Stimulated activated CD4-positive, alpha-beta T cell treated with anti-CD3 and anti-CD28 coated beads, Interleukin-15, amount 100 ng/mL, for 1 hour (primary cell): ENCODE measurements at regions not wholly inside any gene's neighbourhood (a gene's known extent, or its start where the extent isn't known, plus 50 kb on each side); places are given as distances from the start of the nearest gene placed in this dataset.

Source experiments
- DNase-seq, 2 donors: peaks; one replicate each; pipeline ENCODE4 v3.0.0-alpha.2; 2020; ENCODE audit warnings: low read depth in 1 of 2, low spot score in 1 of 2

GRCh38 chr2:7774481-7774880 lies 857.3 kb downstream of the RNF144A start:
- DNase-seq, result no peak

- DNase-seq, result no peak
These were observed 860.5 kb downstream of the RNF144A start for GRCh38 chr2:7777668-7778067.

GRCh38 chr2:7780321-7780720 lies 863.1 kb downstream of the RNF144A start:
- no peak for DNase-seq

GRCh38 chr2:7785700-7786099 lies 868.5 kb downstream of the RNF144A start:
- no peak for DNase-seq

GRCh38 chr2:7788736-7789135 lies 871.5 kb downstream of the RNF144A start:
- DNase-seq, result no peak

GRCh38 chr2:7792031-7792651 lies 874.9 kb downstream of the RNF144A start:
- DNase-seq, result no peak

GRCh38 chr2:7795778-7796563 lies 878.8 kb downstream of the RNF144A start:
- DNase-seq, result no peak

GRCh38 chr2:7800031-7800430 lies 881.8 kb upstream of the ID2 start:
- DNase-seq, result no peak

GRCh38 chr2:7801212-7801611 lies 880.6 kb upstream of the ID2 start:
- DNase-seq, result no peak

GRCh38 chr2:7803515-7803914 lies 878.3 kb upstream of the ID2 start:
- no peak for DNase-seq

GRCh38 chr2:7809640-7810039 lies 872.2 kb upstream of the ID2 start:
- no peak for DNase-seq

GRCh38 chr2:7811073-7811472 lies 870.8 kb upstream of the ID2 start:
- no peak for DNase-seq

- DNase-seq, result no peak
These were observed 869.4 kb upstream of the ID2 start for GRCh38 chr2:7812231-7812995.

GRCh38 chr2:7813541-7814292 lies 868.1 kb upstream of the ID2 start:
- DNase-seq, result no peak

- DNase-seq, result no peak
These were observed 866.1 kb upstream of the ID2 start for GRCh38 chr2:7815726-7816125.

- DNase-seq, result no peak
These were observed 865.6 kb upstream of the ID2 start for GRCh38 chr2:7816233-7816632.

- DNase-seq, result no peak
These were observed 864.9 kb upstream of the ID2 start for GRCh38 chr2:7816944-7817343.

- DNase-seq, result no peak
These were observed 862.5 kb upstream of the ID2 start for GRCh38 chr2:7819316-7819715.

- DNase-seq, result no peak
These were observed 862.0 kb upstream of the ID2 start for GRCh38 chr2:7819850-7820249.

- no peak for DNase-seq
These were observed 857.6 kb upstream of the ID2 start for GRCh38 chr2:7824211-7824610.

GRCh38 chr2:7825591-7826312 lies 856.1 kb upstream of the ID2 start:
- DNase-seq, result peak in 1 of 2 donors; percentile 13
